ENCODE measurements at regions not wholly inside any gene's neighbourhood (a gene's known extent, or its start where the extent isn't known, plus 50 kb on each side); places are given as distances from the start of the nearest gene placed in this dataset.
"Not testable (repeated sequence)": the region's sequence is repeated elsewhere in the genome, so short reads cannot be mapped to it uniquely, and the experiment has no call there.

GRCh38 chr15:96666979-96667378, 336.5 kb downstream of the NR2F2 start:
- CTCF ChIA-PET; H3K4me1 Mint-ChIP-seq; H3K9me3 Mint-ChIP-seq; H3K27me3 Mint-ChIP-seq; DNase-seq; H3K27ac Mint-ChIP-seq; H3K36me3 Mint-ChIP-seq (ENCODE audit: low read depth); H3K4me3 Mint-ChIP-seq; POLR2A ChIA-PET: not testable (repeated sequence)

GRCh38 chr15:96670389-96670788, 339.9 kb downstream of the NR2F2 start:
- ChIA-PET CTCF (no interaction called here), POLR2A (no interaction called here)
- DNase-seq, result no peak
- H3K27ac Mint-ChIP-seq, result no peak overlapping the region
- no peaks in the 10 kb centered on the region for H3K4me1 Mint-ChIP-seq
- H3K9me3 Mint-ChIP-seq, result peaks cover 3% of the 10 kb centered on the region
- H3K27me3 Mint-ChIP-seq, result no peaks in the 10 kb centered on the region
- H3K36me3 Mint-ChIP-seq (ENCODE audit: low read depth), result no peaks in the 10 kb centered on the region
- no peak overlapping the region for H3K4me3 Mint-ChIP-seq

GRCh38 chr15:96672629-96673028, 342.1 kb downstream of the NR2F2 start:
- POLR2A ChIA-PET, result no interaction called here
- Mint-ChIP-seq H3K9me3 (no peaks in the 10 kb centered on the region), H3K27me3 (no peaks in the 10 kb centered on the region), H3K36me3 (ENCODE audit: low read depth) (no peaks in the 10 kb centered on the region), H3K4me1 (no peaks in the 10 kb centered on the region), H3K27ac (no peak overlapping the region), H3K4me3 (no peak overlapping the region)
- no peak for DNase-seq
- CTCF ChIA-PET, result no interaction called here

GRCh38 chr15:96678386-96678785, 347.9 kb downstream of the NR2F2 start:
- POLR2A ChIA-PET, result no interaction called here
- Mint-ChIP-seq H3K27me3 (no peaks in the 10 kb centered on the region), H3K4me3 (no peak overlapping the region), H3K4me1 (no peaks in the 10 kb centered on the region), H3K9me3 (no peaks in the 10 kb centered on the region), H3K27ac (no peak overlapping the region), H3K36me3 (ENCODE audit: low read depth) (no peaks in the 10 kb centered on the region)
- CTCF ChIA-PET, result no interaction called here
- no peak for DNase-seq

- Mint-ChIP-seq H3K4me3 (no peak overlapping the region), H3K4me1 (no peaks in the 10 kb centered on the region), H3K27ac (no peak overlapping the region), H3K27me3 (no peaks in the 10 kb centered on the region), H3K9me3 (peaks cover 5% of the 10 kb centered on the region), H3K36me3 (ENCODE audit: low read depth) (no peaks in the 10 kb centered on the region)
- ChIA-PET CTCF (no interaction called here), POLR2A (no interaction called here)
- no peak for DNase-seq
Measured at GRCh38 chr15:96687388-96688107, 357.0 kb downstream of the NR2F2 start.

- Mint-ChIP-seq H3K27ac (no peak overlapping the region), H3K27me3 (no peaks in the 10 kb centered on the region), H3K4me1 (no peaks in the 10 kb centered on the region), H3K36me3 (ENCODE audit: low read depth) (no peaks in the 10 kb centered on the region), H3K4me3 (no peak overlapping the region), H3K9me3 (peaks cover 5% of the 10 kb centered on the region)
- ChIA-PET POLR2A (no interaction called here), CTCF (no interaction called here)
- DNase-seq, result no peak
Measured at GRCh38 chr15:96690733-96691132, 360.2 kb downstream of the NR2F2 start.

GRCh38 chr15:96692826-96693225, 362.3 kb downstream of the NR2F2 start:
- POLR2A ChIA-PET, result no interaction called here

GRCh38 chr15:96693515-96693914, 363.0 kb downstream of the NR2F2 start:
- POLR2A ChIA-PET, result no interaction called here
- CTCF ChIA-PET, result no interaction called here
- no peaks in the 10 kb centered on the region for H3K27me3 Mint-ChIP-seq

More at GRCh38 chr15:96692826-96693225, 362.3 kb downstream of the NR2F2 start:
- DNase-seq, result no peak
- no peaks in the 10 kb centered on the region for H3K4me1 Mint-ChIP-seq
- CTCF ChIA-PET, result no interaction called here
- H3K27ac Mint-ChIP-seq, result no peak overlapping the region
- peaks cover 5% of the 10 kb centered on the region for H3K9me3 Mint-ChIP-seq
- H3K4me3 Mint-ChIP-seq, result no peak overlapping the region
- no peaks in the 10 kb centered on the region for H3K27me3 Mint-ChIP-seq
- H3K36me3 Mint-ChIP-seq (ENCODE audit: low read depth), result no peaks in the 10 kb centered on the region

GRCh38 chr15:96693990-96694517, 363.6 kb downstream of the NR2F2 start:
- no peak overlapping the region for H3K27ac Mint-ChIP-seq
- H3K36me3 Mint-ChIP-seq (ENCODE audit: low read depth), result no peaks in the 10 kb centered on the region
- no peaks in the 10 kb centered on the region for H3K27me3 Mint-ChIP-seq
- H3K4me3 Mint-ChIP-seq, result no peak overlapping the region
- no peaks in the 10 kb centered on the region for H3K4me1 Mint-ChIP-seq
- H3K9me3 Mint-ChIP-seq, result peaks cover 5% of the 10 kb centered on the region
- ChIA-PET POLR2A (no interaction called here), CTCF (no interaction called here)
- no peak for DNase-seq

More at GRCh38 chr15:96693515-96693914, 363.0 kb downstream of the NR2F2 start:
- Mint-ChIP-seq H3K36me3 (ENCODE audit: low read depth) (no peaks in the 10 kb centered on the region), H3K27ac (no peak overlapping the region), H3K4me3 (no peak overlapping the region), H3K4me1 (no peaks in the 10 kb centered on the region), H3K9me3 (peaks cover 5% of the 10 kb centered on the region)
- DNase-seq, result no peak

- Mint-ChIP-seq H3K9me3 (no peaks in the 10 kb centered on the region), H3K27ac (no peak overlapping the region), H3K36me3 (ENCODE audit: low read depth) (no peaks in the 10 kb centered on the region), H3K27me3 (no peaks in the 10 kb centered on the region), H3K4me3 (no peak overlapping the region), H3K4me1 (no peaks in the 10 kb centered on the region)
- POLR2A ChIA-PET, result no interaction called here
- CTCF ChIA-PET, result no interaction called here
- no peak for DNase-seq
Measured at GRCh38 chr15:96695426-96695825, 364.9 kb downstream of the NR2F2 start.

- no peaks in the 10 kb centered on the region for H3K4me1 Mint-ChIP-seq
- H3K4me3 Mint-ChIP-seq, result no peak overlapping the region
- POLR2A ChIA-PET, result no interaction called here
- DNase-seq, result no peak
- no peaks in the 10 kb centered on the region for H3K27me3 Mint-ChIP-seq
- H3K9me3 Mint-ChIP-seq, result no peaks in the 10 kb centered on the region
- no peak overlapping the region for H3K27ac Mint-ChIP-seq
- CTCF ChIA-PET, result no interaction called here
- H3K36me3 Mint-ChIP-seq (ENCODE audit: low read depth), result no peaks in the 10 kb centered on the region
Measured at GRCh38 chr15:96699871-96700401, 369.4 kb downstream of the NR2F2 start.

- no peak for DNase-seq
- POLR2A ChIA-PET, result no interaction called here
- no peak overlapping the region for H3K27ac Mint-ChIP-seq
Measured at GRCh38 chr15:96700555-96700954, 370.1 kb downstream of the NR2F2 start.

GRCh38 chr15:96701443-96701842, 370.9 kb downstream of the NR2F2 start:
- H3K4me1 Mint-ChIP-seq, result no peaks in the 10 kb centered on the region
- ChIA-PET CTCF (no interaction called here), POLR2A (no interaction called here)
- no peak for DNase-seq
- no peaks in the 10 kb centered on the region for H3K9me3 Mint-ChIP-seq
- H3K27me3 Mint-ChIP-seq, result no peaks in the 10 kb centered on the region
- no peaks in the 10 kb centered on the region for H3K36me3 Mint-ChIP-seq (ENCODE audit: low read depth)
- no peak overlapping the region for H3K27ac Mint-ChIP-seq
- H3K4me3 Mint-ChIP-seq, result no peak overlapping the region

More at GRCh38 chr15:96700555-96700954, 370.1 kb downstream of the NR2F2 start:
- H3K36me3 Mint-ChIP-seq (ENCODE audit: low read depth), result no peaks in the 10 kb centered on the region
- CTCF ChIA-PET, result no interaction called here
- no peaks in the 10 kb centered on the region for H3K27me3 Mint-ChIP-seq
- H3K4me1 Mint-ChIP-seq, result no peaks in the 10 kb centered on the region
- no peaks in the 10 kb centered on the region for H3K9me3 Mint-ChIP-seq
- no peak overlapping the region for H3K4me3 Mint-ChIP-seq

- CTCF ChIA-PET, result no interaction called here
- POLR2A ChIA-PET, result no interaction called here
- Mint-ChIP-seq H3K4me3 (no peak overlapping the region), H3K4me1 (no peaks in the 10 kb centered on the region), H3K9me3 (no peaks in the 10 kb centered on the region), H3K36me3 (ENCODE audit: low read depth) (no peaks in the 10 kb centered on the region), H3K27me3 (no peaks in the 10 kb centered on the region), H3K27ac (no peak overlapping the region)
- DNase-seq, result no peak
Measured at GRCh38 chr15:96701877-96702276, 371.4 kb downstream of the NR2F2 start.
